ENCODE measurements at regions not wholly inside any gene's neighbourhood (a gene's known extent, or its start where the extent isn't known, plus 50 kb on each side); places are given as distances from the start of the nearest gene placed in this dataset.
"Not testable (repeated sequence)": the region's sequence is repeated elsewhere in the genome, so short reads cannot be mapped to it uniquely, and the experiment has no call there.

- ATAC-seq (no peak), DNase-seq (no peak)
- intact Hi-C loops (cut with micrococcal nuclease): no loop called here
Observed at GRCh38 chr2:234157817-234158588, 107.5 kb downstream of the SPP2 start.

- ATAC-seq (no peak), DNase-seq (no peak)
- intact Hi-C loops (cut with micrococcal nuclease): no loop called here
Observed at GRCh38 chr2:234156326-234156725, 105.8 kb downstream of the SPP2 start.

- intact Hi-C loops (cut with micrococcal nuclease); ATAC-seq; DNase-seq: not testable (repeated sequence)
Observed at GRCh38 chr2:234152835-234153234, 102.3 kb downstream of the SPP2 start.

GRCh38 chr2:234147335-234147861 lies 96.9 kb downstream of the SPP2 start:
- DNase-seq (no peak), ATAC-seq (no peak)
- intact Hi-C loops (cut with micrococcal nuclease): no loop called here

DNA sequence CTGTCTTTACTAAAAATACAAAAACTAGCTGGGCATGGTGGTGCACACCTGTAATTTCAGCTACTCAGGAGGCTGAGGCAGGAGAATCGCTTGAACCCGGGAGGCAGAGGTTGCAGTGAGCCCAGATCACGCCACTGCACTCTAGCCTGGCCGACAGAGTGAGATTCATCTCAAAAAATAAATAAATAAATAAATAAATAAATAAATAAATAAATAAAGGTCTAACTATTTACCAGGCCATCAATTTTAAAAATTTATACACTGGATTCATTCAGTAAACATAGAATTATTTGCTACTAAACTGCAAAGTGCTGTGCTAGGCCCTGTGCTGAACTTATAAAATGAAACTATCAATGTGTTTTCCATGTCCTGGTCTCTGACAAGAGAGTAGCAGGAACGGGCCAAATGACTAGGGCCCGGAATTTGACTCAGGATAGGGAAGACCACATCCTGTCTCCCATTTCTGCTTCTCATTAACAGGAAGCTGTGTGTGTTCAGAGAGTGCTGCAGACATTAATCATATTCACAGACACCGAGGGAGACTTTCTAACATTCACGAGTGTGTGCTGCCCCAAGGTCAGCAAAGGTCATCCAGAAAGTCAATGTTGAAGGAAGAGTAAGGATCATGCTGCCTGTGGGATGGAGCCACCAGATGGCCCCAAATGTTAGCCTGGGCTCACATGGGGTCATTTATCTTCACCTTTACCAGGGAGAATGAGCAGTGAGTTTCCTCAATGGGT lies 95.8 kb downstream of the SPP2 start:
- no peak for DNase-seq
- intact Hi-C loops (cut with micrococcal nuclease): no loop called here
- ATAC-seq: no peak

DNA sequence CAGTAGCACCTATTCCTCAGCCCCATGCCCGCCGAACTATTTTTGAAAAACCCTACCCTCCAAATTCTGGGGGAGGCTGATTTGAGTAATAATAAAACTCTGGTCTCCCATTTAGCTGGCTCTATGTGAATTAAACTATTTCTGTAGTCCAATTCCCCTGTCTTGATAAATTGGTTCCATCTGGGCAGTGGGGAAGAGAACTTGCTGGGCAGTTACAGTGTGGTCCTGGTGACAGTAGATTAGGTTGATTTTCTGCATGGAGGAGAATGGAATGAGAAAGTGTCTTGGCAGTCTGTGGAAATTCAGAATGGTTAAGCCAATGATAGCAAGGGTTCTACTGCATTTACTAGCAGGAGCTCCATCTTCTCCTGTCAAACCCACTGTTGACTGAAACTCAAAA lies 95.0 kb downstream of the SPP2 start:
- ATAC-seq (no peak), DNase-seq (no peak)
- intact Hi-C loops (cut with micrococcal nuclease): no loop called here

- ATAC-seq: no peak
- DNase-seq: no peak
- intact Hi-C loops (cut with micrococcal nuclease): no loop called here
Observed at GRCh38 chr2:234145057-234145456, 94.6 kb downstream of the SPP2 start.

GRCh38 chr2:234143896-234144295 lies 93.4 kb downstream of the SPP2 start:
- intact Hi-C loops (cut with micrococcal nuclease): no loop called here
- no peak for DNase-seq
- ATAC-seq: no peak

DNA sequence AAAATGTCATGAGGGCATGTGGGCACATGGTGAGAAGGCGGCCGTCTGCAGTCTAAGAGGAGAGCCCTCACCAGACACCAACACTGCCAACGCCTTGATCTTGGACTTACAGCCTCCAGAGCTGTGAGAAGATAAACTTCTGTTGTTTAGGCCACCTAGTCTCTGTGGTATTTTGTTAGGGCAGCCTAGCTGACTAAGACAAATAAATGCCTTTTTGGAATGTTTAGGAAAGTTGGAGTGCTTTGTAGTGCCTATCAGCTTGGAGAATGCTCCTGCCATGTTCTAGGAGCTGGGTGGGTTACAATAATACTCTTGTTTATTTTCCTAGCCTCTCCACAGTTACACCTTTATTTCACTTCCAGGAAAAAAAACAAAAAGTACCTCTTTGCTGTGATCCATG lies 92.0 kb downstream of the SPP2 start:
- no peak for DNase-seq
- intact Hi-C loops (cut with micrococcal nuclease): no loop called here
- no peak for ATAC-seq

DNA sequence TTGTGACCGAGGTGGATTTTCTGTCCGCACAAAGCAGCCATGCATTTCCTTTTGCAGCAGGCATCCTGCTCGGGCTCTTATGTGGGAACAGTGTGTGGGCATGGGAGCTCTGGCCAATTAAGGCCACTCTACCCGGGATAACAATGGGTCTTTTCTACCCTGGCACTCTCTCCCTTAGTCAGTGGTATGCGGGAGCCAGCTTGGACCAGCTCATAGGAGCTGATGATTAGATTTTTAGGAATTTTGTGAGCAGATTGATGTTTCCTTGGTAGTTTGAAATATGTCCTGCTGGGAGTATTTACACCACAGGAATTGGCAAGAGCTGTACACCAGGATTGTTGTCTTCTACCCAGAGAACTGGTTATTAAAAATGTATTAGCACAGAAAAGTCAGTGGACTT lies 89.3 kb downstream of the SPP2 start:
- DNase-seq: no peak
- ATAC-seq: no peak
- intact Hi-C loops (cut with micrococcal nuclease): loop anchor here (5.0 kb wide), 1 partner anchor 363 kb away; no protein-coding TSS in a partner anchor

DNA sequence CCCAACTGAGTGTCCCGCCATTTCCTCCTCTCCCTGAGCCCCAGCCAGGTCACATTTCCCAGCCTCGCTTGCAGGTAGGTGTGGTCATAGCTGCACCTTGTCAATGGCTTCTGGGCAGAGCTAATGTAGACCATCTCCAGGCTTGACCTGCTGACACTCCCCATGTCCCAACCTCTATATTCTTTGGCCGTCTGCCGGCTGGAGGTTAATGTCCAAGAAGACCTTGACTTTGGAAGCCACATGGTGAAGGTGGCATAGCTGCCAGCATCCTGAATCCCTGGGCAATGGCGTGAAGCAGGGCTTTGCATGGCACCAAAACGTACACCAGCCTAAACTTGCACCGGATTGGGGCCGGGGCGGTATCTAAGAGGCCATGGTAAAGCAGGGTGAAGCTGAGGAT lies 88.3 kb downstream of the SPP2 start:
- intact Hi-C loops (cut with micrococcal nuclease): loop anchor here (5.0 kb wide), 1 partner anchor 363 kb away; no protein-coding TSS in a partner anchor
- ATAC-seq: no peak
- no peak for DNase-seq

- ATAC-seq: no peak
- intact Hi-C loops (cut with micrococcal nuclease): loop anchor here (5.0 kb wide), 1 partner anchor 365 kb away; no protein-coding TSS in a partner anchor
- DNase-seq: no peak
Observed at GRCh38 chr2:234137400-234138014, 87.0 kb downstream of the SPP2 start.

DNA sequence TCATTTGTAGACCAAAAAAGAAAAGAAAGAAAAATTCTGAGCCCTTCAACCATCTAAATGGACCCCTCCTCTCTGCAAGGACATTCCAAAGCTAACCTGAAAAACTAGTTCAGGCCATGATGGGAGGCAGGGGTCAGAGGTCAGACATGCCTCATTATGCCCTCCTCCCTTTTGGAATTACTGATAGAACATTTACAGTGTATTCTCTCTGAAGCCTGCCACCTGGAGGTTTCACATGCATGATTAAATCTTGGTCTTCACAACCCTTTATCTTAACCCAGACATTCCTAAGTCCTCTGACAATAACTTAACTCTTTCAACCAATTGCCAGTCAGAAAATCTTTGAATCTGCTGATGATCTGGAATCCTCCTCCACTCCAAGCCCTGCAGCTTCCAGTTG lies 86.0 kb downstream of the SPP2 start:
- no peak for DNase-seq
- intact Hi-C loops (cut with micrococcal nuclease): loop anchor here (5.0 kb wide), 1 partner anchor 366 kb away; no protein-coding TSS in a partner anchor
- no peak for ATAC-seq

GRCh38 chr2:234135750-234136221 lies 85.3 kb downstream of the SPP2 start:
- ATAC-seq: peak; percentile 71
- peak; percentile 45 for DNase-seq

GRCh38 chr2:234134496-234134895 lies 84.0 kb downstream of the SPP2 start:
- ATAC-seq: no peak
- intact Hi-C loops (cut with micrococcal nuclease): no loop called here

More at GRCh38 chr2:234135750-234136221, 85.3 kb downstream of the SPP2 start:
- intact Hi-C loops (cut with micrococcal nuclease): loop anchor here (5.0 kb wide), 1 partner anchor 367 kb away; no protein-coding TSS in a partner anchor

GRCh38 chr2:234133004-234133403 lies 82.5 kb downstream of the SPP2 start:
- ATAC-seq: no peak
- no peak for DNase-seq
- intact Hi-C loops (cut with micrococcal nuclease): no loop called here

More at GRCh38 chr2:234134496-234134895, 84.0 kb downstream of the SPP2 start:
- DNase-seq: no peak

- intact Hi-C loops (cut with micrococcal nuclease): no loop called here
- ATAC-seq (no peak), DNase-seq (no peak)
Observed at GRCh38 chr2:234130777-234131181, 80.3 kb downstream of the SPP2 start.

DNA sequence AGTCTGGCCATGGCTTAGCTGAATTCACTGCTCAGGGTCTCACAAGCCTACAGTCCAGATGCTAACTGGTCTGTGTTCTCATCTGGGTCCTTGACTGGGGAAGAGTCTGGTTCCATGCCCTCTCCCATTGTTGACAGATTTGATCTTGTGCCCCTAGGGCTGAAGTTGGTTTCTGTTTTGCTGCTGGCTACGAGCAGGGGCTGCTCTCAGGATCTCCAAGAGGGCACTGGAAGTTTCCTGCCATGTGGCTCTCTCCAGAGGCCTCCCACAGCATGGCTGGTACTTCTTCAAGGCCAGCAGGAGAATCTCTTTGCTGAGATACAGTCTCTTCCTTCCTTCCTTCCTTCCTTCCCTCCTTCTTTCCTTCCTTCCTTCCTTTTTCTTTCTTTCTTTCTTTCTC lies 78.1 kb downstream of the SPP2 start:
- DNase-seq: no peak
- no peak for ATAC-seq
- intact Hi-C loops (cut with micrococcal nuclease): no loop called here

All from left ventricle myocardium superior (tissue), 1 donor.